Activated T-helper 1 cell treated with anti-CD3 and anti-CD28 coated beads, Interleukin-2, amount 50 U/mL, for 16 hours (primary cell): ENCODE measurements at regions not wholly inside any gene's neighbourhood (a gene's known extent, or its start where the extent isn't known, plus 50 kb on each side); places are given as distances from the start of the nearest gene placed in this dataset.

Source experiments
- DNase-seq, 2 donors: peaks; one replicate each; pipeline ENCODE4 v3.0.0-alpha.2; 2020; ENCODE audit warnings: low read depth in 1 of 2, low spot score in 1 of 2

GRCh38 chr5:173689737-173690360, 73.4 kb upstream of the BOD1 start:
- no peak for DNase-seq

DNA sequence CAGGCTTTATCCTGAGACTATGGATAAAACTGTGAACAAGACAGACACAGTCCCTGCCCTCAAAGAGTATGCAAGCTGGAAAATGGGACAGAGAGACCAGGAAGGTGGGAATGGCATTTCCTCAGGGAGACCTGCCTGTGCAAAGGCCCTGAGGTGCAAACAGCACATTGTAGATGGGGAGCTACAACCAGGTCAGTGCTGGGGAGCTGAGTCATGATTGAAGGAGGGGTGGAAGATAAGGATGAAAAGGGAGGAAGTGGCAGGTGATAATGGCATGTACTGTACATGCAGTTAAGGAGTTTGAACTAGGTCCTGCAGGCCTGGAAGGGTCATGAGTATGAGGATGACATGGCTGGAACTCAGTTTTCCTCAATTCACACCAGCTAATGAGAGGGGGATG, 75.5 kb upstream of the BOD1 start:
- no peak for DNase-seq

GRCh38 chr5:173693670-173694069, 77.2 kb upstream of the BOD1 start:
- no peak for DNase-seq

DNA sequence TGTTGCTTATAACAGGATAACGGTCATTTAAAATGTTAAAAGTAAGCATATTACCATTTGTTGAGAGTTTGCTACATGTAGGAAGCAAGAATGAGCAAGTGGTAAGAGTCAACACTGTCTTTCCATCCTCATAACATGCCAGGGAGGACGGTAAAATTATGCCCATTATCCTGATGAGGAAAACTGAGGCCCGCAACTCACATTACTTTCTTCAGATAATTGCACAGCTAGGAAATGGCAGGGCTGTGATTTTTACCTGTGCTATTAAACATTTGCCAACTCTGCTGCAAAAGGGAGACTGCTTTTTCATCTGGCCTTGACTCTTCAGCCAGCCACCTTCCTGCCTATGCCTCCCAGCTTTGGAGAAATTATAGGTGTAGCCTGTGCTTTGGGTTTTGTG, 79.8 kb upstream of the BOD1 start:
- no peak for DNase-seq

DNA sequence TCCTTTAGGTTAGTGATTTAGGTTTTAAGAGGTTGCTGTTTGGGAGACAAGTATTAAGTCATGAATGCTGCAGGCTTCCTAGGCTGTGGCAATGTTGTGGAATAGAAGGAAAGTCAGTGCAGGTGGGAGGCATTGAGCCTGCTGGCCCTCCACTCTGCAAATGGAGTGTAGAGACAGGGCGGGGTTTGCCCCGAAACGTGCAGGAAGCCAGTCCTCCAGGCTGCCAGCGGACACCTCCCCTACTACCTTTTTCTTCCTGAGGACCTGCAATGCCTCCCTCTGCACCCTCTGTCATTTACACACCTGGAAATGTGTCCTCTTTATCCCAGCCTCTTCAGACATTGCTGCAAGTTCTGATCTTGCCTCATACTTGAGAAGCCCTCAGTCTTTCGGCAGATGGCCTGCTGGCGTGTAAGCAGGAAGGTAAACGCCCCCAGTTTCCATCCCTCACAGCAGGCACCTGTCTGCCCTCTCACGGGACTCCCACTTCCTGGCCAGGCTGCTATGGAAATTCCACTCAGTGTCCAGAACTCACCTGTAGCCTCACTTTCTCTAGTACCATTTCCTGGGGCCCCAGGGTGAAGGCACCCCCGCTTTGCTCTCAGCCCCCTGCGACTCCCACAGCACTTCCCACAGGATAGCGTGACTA, 81.6 kb upstream of the BOD1 start:
- no peak for DNase-seq

DNA sequence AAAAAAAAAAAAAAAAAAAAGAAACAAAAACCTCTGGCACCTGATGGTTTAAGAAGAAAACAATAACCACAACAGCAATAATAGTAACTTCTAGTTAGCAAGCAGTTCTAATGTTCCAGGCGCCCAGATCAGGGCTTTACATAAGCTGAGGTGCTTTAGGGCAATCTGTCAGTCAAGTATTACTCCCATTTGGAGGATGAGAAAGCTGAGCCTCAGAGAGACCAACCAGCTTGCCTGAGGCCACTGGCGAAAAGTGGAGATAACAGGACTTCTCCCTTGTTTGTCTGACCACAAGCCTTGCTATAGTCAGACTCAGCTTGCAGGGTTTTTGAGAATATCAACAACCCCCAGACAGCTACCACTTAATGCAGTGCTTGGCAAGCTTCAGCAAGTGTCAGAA, 83.5 kb upstream of the BOD1 start:
- DNase-seq, result no peak

DNA sequence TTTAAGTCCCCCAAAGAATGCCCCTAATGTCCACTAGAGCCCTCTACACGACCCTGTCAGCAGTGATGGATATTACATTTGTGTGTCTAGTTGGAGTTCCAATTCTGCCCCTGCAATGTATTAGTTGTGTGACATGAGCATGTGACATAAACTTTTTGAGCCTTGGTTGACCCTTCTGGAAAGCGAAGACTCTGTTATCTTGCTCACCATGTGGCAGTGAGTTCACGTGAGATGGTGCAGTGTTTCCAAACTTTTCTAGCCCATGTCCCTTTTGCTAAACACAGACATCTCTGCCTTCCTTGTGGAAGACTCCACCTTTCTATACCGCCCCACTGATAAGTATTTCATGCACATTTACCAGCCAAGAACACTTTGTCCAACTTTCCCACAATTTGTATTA, 87.0 kb upstream of the BOD1 start:
- DNase-seq, result no peak

- DNase-seq, result no peak
These were observed 88.4 kb upstream of the BOD1 start for GRCh38 chr5:173704615-173705511.

DNA sequence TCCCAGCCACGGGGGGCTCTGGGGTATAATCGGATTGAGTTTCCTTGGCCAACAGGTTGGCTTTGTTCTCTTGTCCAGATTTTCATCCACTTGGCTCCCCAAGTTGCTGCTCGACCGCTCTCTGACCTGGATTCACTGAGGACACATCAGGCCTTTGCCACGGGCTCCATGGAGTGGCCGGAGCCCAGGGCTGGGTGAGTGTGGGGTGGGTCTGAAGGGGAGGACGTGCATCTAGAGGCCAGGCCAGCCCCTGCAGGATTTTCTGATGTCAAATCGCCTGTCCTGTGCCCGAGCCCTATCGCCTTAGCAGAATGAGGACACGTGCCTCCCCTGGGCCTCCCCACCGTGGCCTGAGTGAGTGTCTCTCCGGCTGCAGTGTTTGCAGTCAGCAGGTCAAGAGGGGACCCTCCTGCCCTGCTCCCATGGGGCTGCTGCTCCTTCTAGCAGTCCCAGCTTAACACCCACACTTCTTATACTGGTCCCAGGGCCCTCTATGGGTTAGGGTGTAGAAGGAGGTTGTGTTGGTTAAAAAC, 89.1 kb upstream of the BOD1 start:
- no peak for DNase-seq

DNA sequence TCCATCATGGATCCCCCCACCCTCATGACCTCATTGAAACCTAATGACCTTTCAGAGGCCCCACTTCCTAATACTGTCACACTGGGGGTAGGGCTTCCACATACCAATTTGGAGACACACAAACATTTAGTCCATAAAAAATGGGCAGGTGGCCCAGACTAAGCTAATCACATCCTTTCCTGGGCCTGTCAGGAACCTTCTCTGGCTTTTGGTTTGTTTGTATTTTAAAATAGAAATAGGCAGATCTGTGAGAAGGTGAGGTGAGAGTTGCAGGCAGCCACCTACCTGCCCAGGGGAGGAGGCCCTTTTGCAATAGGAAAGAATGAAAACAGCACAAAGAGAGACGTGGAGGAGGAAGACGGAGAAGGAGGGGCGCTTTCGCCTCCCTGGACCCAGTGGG, 90.2 kb upstream of the BOD1 start:
- DNase-seq, result no peak

- DNase-seq, result no peak
These were observed 90.9 kb upstream of the BOD1 start for GRCh38 chr5:173707392-173707791.

- no peak for DNase-seq
These were observed 92.7 kb upstream of the BOD1 start for GRCh38 chr5:173709145-173709544.

GRCh38 chr5:173709761-173710160, 93.3 kb upstream of the BOD1 start:
- no peak for DNase-seq

GRCh38 chr5:173710528-173710927, 94.1 kb upstream of the BOD1 start:
- no peak for DNase-seq

DNA sequence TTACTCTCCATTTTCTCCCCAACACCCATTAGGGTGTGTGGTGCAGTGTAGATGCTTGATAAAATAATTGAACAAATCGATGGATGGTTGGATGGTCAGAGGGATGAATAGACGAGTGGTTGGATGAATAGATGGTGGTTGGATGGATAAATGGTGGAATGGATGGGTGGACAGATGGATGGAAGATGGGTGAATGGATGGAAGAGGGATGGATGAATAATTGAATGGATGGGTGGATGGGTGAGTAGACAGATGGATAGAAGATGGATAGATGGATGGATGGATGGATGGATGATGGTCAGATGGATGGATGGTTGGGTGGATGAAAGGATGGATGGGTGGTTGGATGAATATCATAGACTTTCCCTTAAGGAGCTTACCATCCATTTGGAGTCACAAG, 95.0 kb upstream of the BOD1 start:
- no peak for DNase-seq

- no peak for DNase-seq
These were observed 96.2 kb upstream of the BOD1 start for GRCh38 chr5:173712609-173713175.

DNA sequence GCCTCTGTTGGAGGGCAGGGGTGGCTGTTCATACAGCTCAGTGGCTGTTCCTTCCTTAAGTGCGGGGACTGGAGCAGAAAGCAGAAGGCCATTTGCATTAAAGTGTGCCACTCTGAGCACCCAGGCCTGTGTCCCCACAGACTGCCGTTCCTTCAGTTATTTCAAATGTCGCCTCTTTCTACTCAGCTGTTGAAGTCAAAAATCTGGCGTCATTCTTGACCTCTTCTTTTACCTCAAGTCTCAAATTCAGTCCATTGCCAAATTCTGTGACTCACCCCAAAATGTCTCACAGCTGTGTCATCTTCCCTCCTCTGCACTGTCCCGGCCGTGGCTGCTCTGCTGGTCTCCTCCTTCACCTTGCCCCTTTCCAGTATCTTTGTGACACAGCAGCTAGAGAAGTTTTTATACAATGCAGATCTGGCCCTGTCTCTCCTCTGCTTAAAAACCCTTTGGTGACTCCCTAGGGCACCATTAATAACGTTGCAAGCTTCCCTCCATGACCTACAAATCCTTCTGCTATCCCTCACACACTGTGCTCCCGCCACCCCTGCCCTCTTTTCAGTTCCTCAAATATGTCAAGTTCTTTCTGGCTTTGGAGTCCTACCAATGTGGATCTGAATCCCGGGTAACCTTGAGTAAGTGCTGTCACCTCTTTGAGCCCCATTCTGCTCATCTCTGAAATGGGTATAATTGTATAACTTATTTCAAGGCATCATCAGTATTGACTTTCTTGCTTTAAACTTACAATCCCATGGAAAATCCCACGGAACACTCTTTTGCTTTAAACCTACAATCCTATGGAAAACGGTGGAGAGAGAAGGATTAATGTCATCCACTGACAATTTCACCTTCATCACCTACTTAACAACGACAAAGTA, 98.3 kb upstream of the BOD1 start:
- DNase-seq, result no peak

DNA sequence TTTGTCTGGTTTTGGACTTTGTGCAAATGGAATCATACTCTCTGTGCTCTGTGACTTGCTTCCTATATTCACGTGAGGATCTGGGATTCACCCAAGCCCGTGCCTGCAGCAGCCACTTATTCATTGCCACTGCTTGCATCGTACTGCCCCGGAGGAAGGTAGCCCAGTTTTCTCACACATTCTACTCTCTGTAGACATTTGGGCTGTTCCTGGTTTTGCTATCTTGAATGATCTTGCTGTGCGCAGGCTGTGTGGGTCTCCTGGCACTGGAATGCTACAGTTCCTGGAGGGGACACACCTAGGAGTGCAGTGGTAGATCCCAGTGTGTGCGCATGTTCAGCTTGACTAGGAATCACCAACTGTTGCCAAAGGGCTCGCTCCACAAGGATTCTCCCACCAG, 99.2 kb upstream of the BOD1 start:
- no peak for DNase-seq

DNA sequence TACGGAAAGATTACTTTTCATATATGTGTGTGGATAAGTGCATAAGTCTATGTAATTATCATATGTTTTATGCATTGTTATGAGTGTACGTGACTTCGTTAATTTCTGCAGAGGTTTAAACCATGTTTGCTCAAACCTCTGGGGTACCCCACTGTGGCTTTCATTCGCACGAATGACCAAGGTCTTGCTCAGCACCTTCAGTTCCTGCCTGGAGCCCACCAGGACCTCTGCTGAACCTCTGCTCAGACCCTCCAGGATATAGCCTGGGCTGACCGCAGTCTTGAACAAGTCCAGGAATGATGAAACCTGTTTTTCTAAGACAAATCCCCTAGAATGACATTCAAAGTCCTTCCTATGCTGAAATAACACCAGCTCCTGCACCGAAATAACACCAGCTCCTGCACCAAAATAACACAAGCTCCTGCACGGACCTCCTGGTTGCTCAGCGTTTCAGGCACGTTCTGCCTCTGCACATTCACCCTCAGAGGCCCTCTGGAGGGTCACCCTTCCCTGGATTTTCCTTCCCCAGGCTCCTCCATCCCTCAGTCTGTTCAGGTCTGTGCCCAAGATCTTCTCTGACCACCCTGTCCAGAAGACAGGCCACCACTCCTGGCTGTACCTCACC, 99.7 kb upstream of the BOD1 start:
- DNase-seq, result no peak

GRCh38 chr5:173717959-173718358, 101.5 kb upstream of the BOD1 start:
- DNase-seq, result no peak
